ENCODE measurements at regions not wholly inside any gene's neighbourhood (a gene's known extent, or its start where the extent isn't known, plus 50 kb on each side); places are given as distances from the start of the nearest gene placed in this dataset.
"Not testable (repeated sequence)": the region's sequence is repeated elsewhere in the genome, so short reads cannot be mapped to it uniquely, and the experiment has no call there.

DNA sequence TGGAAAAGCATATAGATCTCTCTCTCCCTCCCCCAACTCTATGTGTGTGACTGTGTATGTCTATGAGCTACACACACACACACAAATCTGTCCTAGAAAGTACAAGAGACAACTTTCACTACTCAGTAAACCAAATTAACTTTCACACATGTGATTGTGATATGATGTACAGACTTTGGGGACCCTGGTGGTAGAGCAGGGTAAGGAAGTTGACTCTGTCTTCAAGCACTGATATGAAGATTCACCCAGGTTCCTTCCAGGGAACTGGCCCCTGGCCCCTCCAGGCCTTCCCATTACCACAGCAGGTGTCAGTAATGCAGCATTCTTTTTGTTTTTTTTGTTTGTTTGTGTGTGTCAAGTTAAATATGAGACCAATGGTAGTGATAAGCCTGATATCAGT, 66.1 kb upstream of the PTH start:
- H3K36me3 Mint-ChIP-seq: peaks cover 0 to 24% (median 3%) of the 10 kb centered on the region in 3 donors
- peaks cover 0 to 38% (median 13%) of the 10 kb centered on the region in 9 donors for H3K9me3 Mint-ChIP-seq
- ATAC-seq: no peak
- peaks cover 0 to 5% (median 0%) of the 10 kb centered on the region in 4 donors for H3K4me1 Mint-ChIP-seq
- H3K4me3 Mint-ChIP-seq: no peak overlapping the region
- no peak overlapping the region for H3K27ac Mint-ChIP-seq
- no peak for DNase-seq
- peaks cover 7 to 29% (median 14%) of the 10 kb centered on the region in 5 donors for H3K27me3 Mint-ChIP-seq
- POLR2A ChIA-PET: no interaction called here

DNA sequence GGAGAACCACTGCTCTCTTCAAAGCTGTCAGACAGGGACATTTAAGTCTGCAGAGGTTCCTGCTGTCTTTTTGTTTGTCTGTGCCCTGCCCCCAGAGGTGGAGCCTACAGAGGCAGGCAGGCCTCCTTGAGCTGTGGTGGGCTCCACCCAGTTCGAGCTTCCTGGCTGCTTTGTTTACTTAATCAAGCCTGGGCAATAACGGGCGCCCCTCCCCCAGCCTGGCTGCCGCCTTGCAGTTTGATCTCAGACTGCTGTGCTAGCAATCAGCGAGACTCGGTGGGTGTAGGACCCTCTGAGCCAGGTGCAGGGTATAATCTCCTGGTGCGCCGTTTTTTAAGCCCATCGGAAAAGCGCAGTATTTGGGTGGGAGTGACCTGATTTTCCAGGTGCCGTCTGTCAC, 64.5 kb upstream of the PTH start:
- DNase-seq, H3K4me1 Mint-ChIP-seq, POLR2A ChIA-PET, H3K27ac Mint-ChIP-seq, H3K4me3 Mint-ChIP-seq, ATAC-seq: not testable (repeated sequence)
- Mint-ChIP-seq H3K36me3 (peaks cover 0 to 19% (median 3%) of the 10 kb centered on the region in 3 donors), H3K9me3 (peaks cover 0 to 50% (median 17%) of the 10 kb centered on the region in 9 donors), H3K27me3 (peaks cover 5 to 28% (median 9%) of the 10 kb centered on the region in 5 donors)

DNA sequence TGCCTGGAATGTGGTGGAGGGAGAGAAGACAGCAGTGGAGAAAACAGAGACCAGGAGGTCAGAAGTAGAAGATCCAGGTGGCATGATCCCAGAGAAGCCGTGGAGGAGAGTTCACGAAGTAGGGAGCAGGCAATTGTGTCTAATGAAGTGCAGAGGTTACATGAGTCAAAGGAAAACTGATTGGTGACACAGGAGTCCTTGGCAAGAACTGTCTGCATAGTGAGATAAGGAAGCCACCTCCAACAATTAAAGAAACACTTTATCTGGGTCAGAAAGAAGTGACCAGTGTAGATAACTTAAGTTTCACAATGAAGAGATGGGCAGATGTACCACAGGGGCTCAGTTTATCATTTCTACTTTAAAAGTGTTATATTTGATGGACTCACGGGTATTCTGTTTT, 57.0 kb upstream of the PTH start:
- peaks cover 0 to 14% (median 0%) of the 10 kb centered on the region in 5 donors for H3K27me3 Mint-ChIP-seq
- H3K4me3 Mint-ChIP-seq: no peak overlapping the region
- POLR2A ChIA-PET: no interaction called here
- peaks cover 0 to 21% (median 0%) of the 10 kb centered on the region in 4 donors for H3K4me1 Mint-ChIP-seq
- H3K9me3 Mint-ChIP-seq: peaks cover 4 to 38% (median 19%) of the 10 kb centered on the region in 9 donors
- no peak for ATAC-seq
- H3K27ac Mint-ChIP-seq: no peak overlapping the region
- H3K36me3 Mint-ChIP-seq: peaks cover 0 to 15% (median 3%) of the 10 kb centered on the region in 3 donors
- no peak for DNase-seq

DNA sequence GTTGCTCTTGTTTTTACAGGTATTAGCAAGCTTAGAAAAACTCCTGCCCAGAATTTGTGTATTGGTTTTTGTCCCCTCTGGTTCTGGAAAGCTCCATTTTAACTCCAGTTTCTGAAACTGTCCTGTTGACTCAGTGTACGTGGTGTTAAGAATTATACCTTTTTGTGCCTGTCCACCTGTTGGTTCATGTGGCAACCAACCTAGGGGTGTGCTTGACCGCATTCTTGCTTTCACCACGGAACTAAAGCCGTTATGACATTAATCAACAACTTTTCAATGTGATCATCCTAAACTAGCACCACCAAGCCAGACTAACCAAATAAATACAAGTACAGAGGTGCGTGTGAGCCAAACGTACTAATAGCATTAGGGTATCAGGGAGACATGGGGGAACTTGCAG, 56.0 kb upstream of the PTH start:
- H3K4me3 Mint-ChIP-seq: no peak overlapping the region
- ATAC-seq (no peak), DNase-seq (no peak)
- no peak overlapping the region for H3K27ac Mint-ChIP-seq
- H3K36me3 Mint-ChIP-seq: peaks cover 0 to 25% (median 7%) of the 10 kb centered on the region in 3 donors
- H3K27me3 Mint-ChIP-seq: peaks cover 0 to 20% (median 0%) of the 10 kb centered on the region in 5 donors
- POLR2A ChIA-PET: no interaction called here
- H3K4me1 Mint-ChIP-seq: peaks cover 0 to 21% (median 0%) of the 10 kb centered on the region in 4 donors
- peaks cover 4 to 46% (median 27%) of the 10 kb centered on the region in 9 donors for H3K9me3 Mint-ChIP-seq

DNA sequence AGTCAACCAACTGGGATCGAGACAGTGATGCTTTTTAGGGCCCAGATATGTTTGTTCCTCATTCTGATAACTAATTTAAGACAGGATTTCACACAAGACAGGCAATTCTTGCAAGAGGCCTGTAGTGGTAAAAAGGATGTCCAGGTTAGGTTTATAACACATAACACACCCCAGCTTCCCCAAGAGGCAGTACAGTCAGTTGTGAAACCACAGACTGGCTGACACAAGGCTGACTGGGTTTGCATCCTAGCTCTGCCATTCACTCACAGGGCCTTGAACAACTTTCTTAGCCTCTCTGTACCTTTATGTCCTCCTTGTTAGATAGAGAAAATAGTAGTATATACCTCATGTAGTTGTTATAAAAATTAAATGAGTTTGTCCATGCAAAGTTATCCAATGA, 55.0 kb upstream of the PTH start:
- Mint-ChIP-seq H3K36me3 (peaks cover 0 to 33% (median 17%) of the 10 kb centered on the region in 3 donors), H3K4me1 (peaks cover 0 to 21% (median 0%) of the 10 kb centered on the region in 4 donors), H3K4me3 (peak overlapping the region in 1 of 10 donors; percentile 15), H3K27me3 (peaks cover 0 to 20% (median 2%) of the 10 kb centered on the region in 5 donors), H3K27ac (peak overlapping the region in 1 of 10 donors; percentile 50), H3K9me3 (peaks cover 8 to 52% (median 35%) of the 10 kb centered on the region in 9 donors)
- POLR2A ChIA-PET: no interaction called here
- peak in 1 of 10 donors; percentile 7 for DNase-seq
- ATAC-seq: no peak

DNA sequence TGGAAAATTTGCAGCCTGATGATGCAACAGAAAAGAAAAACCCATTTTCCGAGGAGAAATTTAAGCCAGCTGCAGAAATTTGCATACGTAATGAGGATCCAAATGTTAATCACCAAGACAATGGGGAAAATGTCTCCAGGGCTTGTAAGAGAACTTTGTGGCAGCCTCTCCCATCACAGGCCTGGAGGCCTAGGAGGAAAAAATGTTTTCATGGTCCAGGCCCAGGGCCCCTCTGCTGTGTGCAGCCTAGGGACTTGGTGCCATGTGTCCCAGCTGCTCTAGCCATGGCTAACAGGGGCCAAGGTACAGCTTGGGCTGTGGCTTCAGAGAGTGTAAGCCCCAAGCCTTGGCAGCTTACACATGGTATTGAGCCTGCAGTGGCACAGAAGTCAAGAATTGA, 50.3 kb upstream of the PTH start:
- H3K4me3 Mint-ChIP-seq, ATAC-seq, DNase-seq, POLR2A ChIA-PET, H3K27ac Mint-ChIP-seq: not testable (repeated sequence)
- peaks cover 13 to 68% (median 43%) of the 10 kb centered on the region in 9 donors for H3K9me3 Mint-ChIP-seq
- peaks cover 0 to 15% (median 0%) of the 10 kb centered on the region in 4 donors for H3K4me1 Mint-ChIP-seq
- peaks cover 2 to 54% (median 22%) of the 10 kb centered on the region in 3 donors for H3K36me3 Mint-ChIP-seq
- H3K27me3 Mint-ChIP-seq: peaks cover 0 to 27% (median 3%) of the 10 kb centered on the region in 5 donors
